Right lobe of liver (tissue), 6 donors: ENCODE measurements at regions not wholly inside any gene's neighbourhood (a gene's known extent, or its start where the extent isn't known, plus 50 kb on each side); places are given as distances from the start of the nearest gene placed in this dataset.

ENCODE experiments used
- ATAC-seq, 4 donors: fragments of 200-7000 bp; cut with Tn5 transposase; one replicate each; pipeline ENCODE4 v1.9.1; 2020; ENCODE audit warnings: mild to moderate bottlenecking in 4 of 4, moderate library complexity in 4 of 4
- DNase-seq, 3 donors: peaks; one replicate each; pipeline ENCODE4 v3.0.0-alpha.2; 2020
- H3K27ac ChIP-seq, 3 donors: fragments of 200-600 bp; one replicate each; pipeline ENCODE4 v1.8.0; 2022
- H3K27me3 ChIP-seq, 2 donors: fragments of 200-600 bp; one replicate each; pipeline ENCODE4 v1.8.0; 2022
- H3K36me3 ChIP-seq, 4 donors: fragments of 200-600 bp; sonication (generic) in 1 of 4; one replicate each; pipeline versions ENCODE4 v1.5.1 to v1.8.0; 2017 to 2022; ENCODE audit warnings: control low read depth in 1 of 4
- H3K4me1 ChIP-seq, 4 donors: fragments of 200-600 bp; sonication (generic) in 1 of 4; one replicate each; pipeline versions ENCODE4 v1.5.1 to v1.8.0; 2017 to 2022; ENCODE audit warnings: control low read depth in 1 of 4
- H3K4me3 ChIP-seq, 3 donors: fragments of 200-600 bp; one replicate each; pipeline ENCODE4 v1.8.0; 2022
- H3K9me3 ChIP-seq, 4 donors: fragments of 200-600 bp; sonication (generic) in 1 of 4; one replicate each; pipeline versions ENCODE4 v1.5.1 to v1.8.0; 2017 to 2022; ENCODE audit warnings: control low read depth in 1 of 4
- POLR2A ChIP-seq: fragments of 450-650 bp; IDR thresholded peaks from one replicate; pipeline ENCODE4 v1.6.1; 2017; ENCODE audit warnings: antibody characterized with exemption, mild to moderate bottlenecking
- WGBS: methylation state at CpG from one replicate; pipeline ENCODE4 v1.1.6; 2018; ENCODE audit warnings: low coverage, low lambda C conversion rate; ENCODE audit not compliant: insufficient coverage; ENCODE audit errors: missing lambda C conversion rate; 5-methylcytosine and 5-hydroxymethylcytosine counted together
- intact Hi-C, 2 donors: fragments of 100-400 bp; cut with DNase I; formaldehyde crosslinking; loops; one replicate each; pipeline versions ENCODE4 v1.11.2 to v1.14.1; 2022
- TF ChIP-seq, protein P1 (sequence below), 4 donors: fragments of 200-600 bp in 3 of 4; fragments of 450-650 bp in 1 of 4; IDR thresholded peaks; one replicate each; pipeline versions ENCODE4 v1.5.1 to v1.8.0; 2016 to 2022; ENCODE audit warnings: antibody characterized with exemption in 4 of 4, mild to moderate bottlenecking in 2 of 4
- donor health status: DM: no; HTN: yes; CAD: no.
- donor health status: DM: no; HTN: no; CAD: no.
- donor health status: DM: no; HTN: no; CAD: no.
- donor health status: DM: no; HTN: yes; CAD: no.
- donor health status: DM: no; HTN: yes; CAD: no.

DNA sequence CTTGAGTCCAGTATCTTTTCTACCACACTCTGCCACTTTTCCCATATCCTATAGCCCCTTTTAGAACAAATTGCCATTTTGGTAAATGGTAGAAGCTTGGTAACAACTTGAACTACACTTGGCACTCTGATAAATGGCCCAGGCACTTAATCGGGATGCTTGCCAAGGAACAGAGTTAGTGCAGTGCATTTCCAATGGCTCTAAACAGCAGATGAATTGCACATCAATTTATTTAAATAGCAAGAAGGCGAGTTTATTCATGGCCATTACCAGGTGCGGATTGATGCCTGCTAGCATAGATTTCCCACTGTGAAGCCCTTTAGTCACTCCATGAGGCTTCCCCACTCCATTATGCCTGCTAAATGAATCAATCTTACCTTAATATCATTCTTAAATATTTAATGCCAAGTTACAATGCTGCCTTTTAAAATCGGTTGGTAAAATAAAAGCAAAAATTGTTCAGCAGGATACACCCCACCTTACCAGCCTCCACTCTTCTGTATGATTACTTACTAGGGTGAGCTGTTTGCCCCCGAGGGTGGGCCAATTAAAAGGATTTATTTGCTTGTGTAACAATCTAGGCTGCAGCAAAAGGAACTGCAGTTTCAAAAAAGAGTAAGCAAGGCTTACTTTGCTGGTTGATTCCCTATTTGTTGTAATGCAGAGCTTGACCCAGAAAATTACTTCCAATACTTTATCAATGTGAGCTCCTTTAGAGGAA, 136.0 kb upstream of the ARHGAP42 start:
- intact Hi-C loops: no loop called here
- Histone ChIP-seq H3K36me3 (no peaks in the 10 kb centered on the region), H3K27ac (no peak overlapping the region), H3K27me3 (no peaks in the 10 kb centered on the region), H3K4me3 (no peak overlapping the region), H3K9me3 (no peaks in the 10 kb centered on the region), H3K4me1 (no peaks in the 10 kb centered on the region)
- ATAC-seq (no peak), DNase-seq (no peak)
- 55% methylated on average over 5 of the region's 5 CpGs for WGBS
- no peak for TF ChIP-seq POLR2A
- TF ChIP-seq, protein P1, sequence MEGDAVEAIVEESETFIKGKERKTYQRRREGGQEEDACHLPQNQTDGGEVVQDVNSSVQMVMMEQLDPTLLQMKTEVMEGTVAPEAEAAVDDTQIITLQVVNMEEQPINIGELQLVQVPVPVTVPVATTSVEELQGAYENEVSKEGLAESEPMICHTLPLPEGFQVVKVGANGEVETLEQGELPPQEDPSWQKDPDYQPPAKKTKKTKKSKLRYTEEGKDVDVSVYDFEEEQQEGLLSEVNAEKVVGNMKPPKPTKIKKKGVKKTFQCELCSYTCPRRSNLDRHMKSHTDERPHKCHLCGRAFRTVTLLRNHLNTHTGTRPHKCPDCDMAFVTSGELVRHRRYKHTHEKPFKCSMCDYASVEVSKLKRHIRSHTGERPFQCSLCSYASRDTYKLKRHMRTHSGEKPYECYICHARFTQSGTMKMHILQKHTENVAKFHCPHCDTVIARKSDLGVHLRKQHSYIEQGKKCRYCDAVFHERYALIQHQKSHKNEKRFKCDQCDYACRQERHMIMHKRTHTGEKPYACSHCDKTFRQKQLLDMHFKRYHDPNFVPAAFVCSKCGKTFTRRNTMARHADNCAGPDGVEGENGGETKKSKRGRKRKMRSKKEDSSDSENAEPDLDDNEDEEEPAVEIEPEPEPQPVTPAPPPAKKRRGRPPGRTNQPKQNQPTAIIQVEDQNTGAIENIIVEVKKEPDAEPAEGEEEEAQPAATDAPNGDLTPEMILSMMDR (IDR thresholded peaks at IDR 0.05): no peak

DNA sequence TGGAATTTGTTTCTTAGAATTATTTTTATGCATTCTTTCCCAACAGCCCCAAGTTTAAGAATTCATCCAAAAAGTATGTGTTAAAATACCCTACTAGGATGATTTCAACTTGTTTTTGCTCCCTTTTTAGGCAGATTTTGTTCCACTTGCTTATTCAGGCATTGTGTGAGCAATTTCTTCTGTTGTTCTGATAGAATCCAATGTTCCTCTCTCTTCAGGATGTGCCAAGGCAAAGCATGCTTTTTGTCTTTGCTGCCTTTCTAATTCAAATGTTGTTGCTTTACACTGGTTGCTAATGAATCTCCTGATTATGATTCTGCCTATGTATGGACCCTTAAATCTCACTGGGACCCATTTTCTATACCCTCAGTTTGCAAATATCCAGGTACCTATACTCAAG, 131.2 kb upstream of the ARHGAP42 start:
- ATAC-seq (no peak), DNase-seq (no peak)
- Histone ChIP-seq H3K4me1 (no peaks in the 10 kb centered on the region), H3K9me3 (no peaks in the 10 kb centered on the region), H3K36me3 (no peaks in the 10 kb centered on the region), H3K27me3 (no peaks in the 10 kb centered on the region), H3K27ac (no peak overlapping the region), H3K4me3 (no peak overlapping the region)
- intact Hi-C loops: no loop called here
- TF ChIP-seq POLR2A: no peak
- TF ChIP-seq, protein P1 (IDR thresholded peaks at IDR 0.05): no peak

DNA sequence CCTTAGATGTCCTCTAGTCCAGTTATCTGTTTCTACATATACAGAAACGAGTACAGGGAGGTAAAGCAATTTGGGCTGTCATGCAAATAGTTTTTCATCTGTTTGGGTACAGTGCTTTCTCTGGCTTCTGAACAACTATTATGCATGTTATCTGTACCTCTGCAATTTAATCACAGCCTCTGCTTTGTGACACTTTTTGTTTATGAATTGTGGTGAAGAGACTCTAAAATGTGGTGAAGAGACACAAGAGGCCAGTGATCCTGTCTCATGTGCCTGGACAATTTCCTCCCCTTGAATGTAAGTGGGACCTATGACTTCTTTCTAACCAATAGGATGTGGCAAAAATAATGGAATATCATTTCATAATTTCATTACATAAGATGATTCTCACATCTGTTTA, 130.3 kb upstream of the ARHGAP42 start:
- DNase-seq: no peak
- intact Hi-C loops: no loop called here
- WGBS: 33% methylated on average over 1 of the region's 1 CpG
- TF ChIP-seq, protein P1 (IDR thresholded peaks at IDR 0.05): no peak
- no peak for TF ChIP-seq POLR2A
- Histone ChIP-seq H3K27me3 (no peaks in the 10 kb centered on the region), H3K27ac (no peak overlapping the region), H3K4me1 (no peaks in the 10 kb centered on the region), H3K4me3 (no peak overlapping the region), H3K36me3 (no peaks in the 10 kb centered on the region), H3K9me3 (no peaks in the 10 kb centered on the region)
- no peak for ATAC-seq

DNA sequence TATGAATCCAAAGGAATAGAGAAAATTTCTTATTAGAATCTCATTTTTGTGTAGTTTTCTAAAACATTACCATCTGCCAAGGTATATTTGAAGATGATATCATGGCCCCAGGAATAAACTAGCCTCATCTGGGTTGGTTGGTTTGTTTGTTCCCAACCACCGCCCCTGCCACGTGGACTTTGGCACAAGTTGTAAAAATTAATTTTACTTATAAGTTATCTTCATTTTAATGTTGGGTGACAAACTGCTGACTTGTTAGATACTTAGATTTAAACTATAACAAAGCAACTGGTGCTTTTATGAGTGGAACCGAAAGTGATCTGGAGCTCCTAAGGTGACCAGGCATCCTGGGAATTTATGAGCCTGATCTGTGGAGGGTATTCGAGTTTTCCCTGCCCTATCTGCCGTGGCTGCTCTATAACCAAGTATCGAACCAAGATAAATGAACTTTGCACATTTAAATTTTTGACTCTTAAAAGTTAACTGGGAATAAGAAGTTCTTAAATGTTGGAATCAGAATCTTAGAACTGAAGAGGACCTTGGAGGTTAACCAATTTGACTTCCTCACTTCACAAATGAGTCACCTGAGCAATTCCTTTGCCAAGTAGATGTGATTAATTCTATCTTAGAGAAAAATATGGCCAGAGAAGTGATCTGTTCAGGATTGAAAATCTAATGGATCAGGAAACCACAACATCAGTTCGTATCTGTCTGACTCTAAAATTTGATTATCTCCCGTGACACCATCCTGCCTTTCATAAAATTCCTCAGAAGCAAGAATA, 129.1 kb upstream of the ARHGAP42 start:
- Histone ChIP-seq H3K9me3 (no peaks in the 10 kb centered on the region), H3K4me3 (no peak overlapping the region), H3K27me3 (no peaks in the 10 kb centered on the region), H3K27ac (no peak overlapping the region), H3K36me3 (no peaks in the 10 kb centered on the region), H3K4me1 (no peaks in the 10 kb centered on the region)
- DNase-seq (no peak), ATAC-seq (no peak)
- intact Hi-C loops: no loop called here
- WGBS: 69% methylated on average over 8 of the region's 8 CpGs
- TF ChIP-seq POLR2A: no peak
- TF ChIP-seq, protein P1 (IDR thresholded peaks at IDR 0.05): no peak
